H9 (cell line): ENCODE measurements at regions not wholly inside any gene's neighbourhood (a gene's known extent, or its start where the extent isn't known, plus 50 kb on each side); places are given as distances from the start of the nearest gene placed in this dataset.

ENCODE experiments used
- DNase-seq: peaks from one replicate; pipeline ENCODE4 v3.0.0-alpha.2; 2017
- H2AFZ ChIP-seq: one replicate; pipeline ENCODE4 v1.6.1; 2013; ENCODE audit warnings: mild to moderate bottlenecking, low read length, control low read depth, moderate library complexity
- H2AK5ac ChIP-seq: 2 replicates; pipeline ENCODE4 v1.6.1; 2013; ENCODE audit warnings: low read length, control low read depth, mixed read lengths; ENCODE audit not compliant: insufficient read length
- H2BK120ac ChIP-seq: one replicate; pipeline ENCODE4 v1.6.1; 2013; ENCODE audit warnings: low read depth, mild to moderate bottlenecking, low read length, control low read depth, inconsistent platforms; ENCODE audit not compliant: poor library complexity, severe bottlenecking
- H2BK12ac ChIP-seq: 2 replicates; pipeline ENCODE4 v1.6.1; 2013; ENCODE audit warnings: low read length, control low read depth, mixed read lengths, low read depth; ENCODE audit not compliant: insufficient read length
- H2BK15ac ChIP-seq: 2 replicates; pipeline ENCODE4 v1.6.1; 2013; ENCODE audit warnings: low read depth, low read length, control low read depth
- H2BK20ac ChIP-seq: one replicate; pipeline ENCODE4 v1.6.1; 2013; ENCODE audit warnings: low read depth, mild to moderate bottlenecking, low read length, control low read depth, inconsistent platforms; ENCODE audit not compliant: poor library complexity, severe bottlenecking
- H2BK5ac ChIP-seq: 2 replicates; pipeline ENCODE4 v1.6.1; 2013; ENCODE audit warnings: low read length, control low read depth, mixed read lengths; ENCODE audit not compliant: insufficient read length
- H3K14ac ChIP-seq: 2 replicates; pipeline ENCODE4 v1.6.1; 2013; ENCODE audit warnings: low read length, control low read depth; ENCODE audit not compliant: insufficient read depth
- H3K18ac ChIP-seq: 2 replicates; pipeline ENCODE4 v1.6.1; 2013; ENCODE audit warnings: low read depth, mild to moderate bottlenecking, mixed read lengths, low read length, control low read depth; ENCODE audit not compliant: insufficient read length
- H3K23ac ChIP-seq: 2 replicates; pipeline ENCODE4 v1.6.1; 2013; ENCODE audit warnings: low read length, control low read depth, mixed read lengths, low read depth; ENCODE audit not compliant: insufficient read length
- H3K23me2 ChIP-seq: 2 replicates; pipeline ENCODE4 v1.6.1; 2013; ENCODE audit warnings: low read depth, mild to moderate bottlenecking, mixed read lengths, low read length, control low read depth; ENCODE audit not compliant: insufficient read length, poor library complexity, severe bottlenecking
- H3K27ac ChIP-seq: 2 replicates; pipeline ENCODE4 v1.5.1; 2013; ENCODE audit warnings: low read length, control low read depth, mixed read lengths, low read depth; ENCODE audit not compliant: insufficient read length
- H3K27me3 ChIP-seq: 2 replicates; pipeline ENCODE4 v1.6.1; 2013; ENCODE audit warnings: low read length, control low read depth, inconsistent platforms; ENCODE audit not compliant: insufficient read depth
- H3K4ac ChIP-seq: 2 replicates; pipeline ENCODE4 v1.6.1; 2013; ENCODE audit warnings: low read depth, mild to moderate bottlenecking, control low read depth, inconsistent platforms, low read length, moderate library complexity
- H3K4me1 ChIP-seq: 2 replicates; pipeline ENCODE4 v1.6.1; 2013; ENCODE audit warnings: low read length, control low read depth, inconsistent platforms; ENCODE audit not compliant: insufficient read depth
- H3K4me2 ChIP-seq: 2 replicates; pipeline ENCODE4 v1.6.1; 2013; ENCODE audit warnings: low read length, control low read depth, mixed read lengths; ENCODE audit not compliant: insufficient read length, insufficient read depth
- H3K56ac ChIP-seq: 2 replicates; pipeline ENCODE4 v1.6.1; 2013; ENCODE audit warnings: low read depth, mild to moderate bottlenecking, mixed read lengths, low read length, control low read depth; ENCODE audit not compliant: insufficient read length
- H3K79me1 ChIP-seq: 2 replicates; pipeline ENCODE4 v1.6.1; 2013; ENCODE audit warnings: low read depth, mild to moderate bottlenecking, moderate library complexity, low read length, control low read depth, inconsistent platforms; ENCODE audit not compliant: insufficient read depth, poor library complexity, severe bottlenecking
- H3K79me2 ChIP-seq: 2 replicates; pipeline ENCODE4 v1.6.1; 2013; ENCODE audit warnings: low read length, control low read depth, inconsistent platforms; ENCODE audit not compliant: insufficient read depth
- H3K9ac ChIP-seq: 2 replicates; pipeline ENCODE4 v1.6.1; 2013; ENCODE audit warnings: low read length, control low read depth, mixed read lengths; ENCODE audit not compliant: insufficient read length; ENCODE audit errors: extremely low read depth
- H3K9me3 ChIP-seq: one replicate; pipeline ENCODE4 v1.6.1; 2013; ENCODE audit warnings: low read depth, low read length, inconsistent platforms; ENCODE audit not compliant: control insufficient read depth
- H3T11ph ChIP-seq: one replicate; pipeline ENCODE4 v1.6.1; 2013; ENCODE audit warnings: mild to moderate bottlenecking, low read length, control low read depth, inconsistent platforms
- H4K20me1 ChIP-seq: one replicate; pipeline ENCODE4 v1.6.1; 2013; ENCODE audit not compliant: control insufficient read depth, insufficient read length, insufficient read depth
- H4K5ac ChIP-seq: 2 replicates; pipeline ENCODE4 v1.6.1; 2013; ENCODE audit warnings: low read depth, mild to moderate bottlenecking, mixed read lengths, low read length, control low read depth; ENCODE audit not compliant: insufficient read length
- H4K8ac ChIP-seq: replicated peaks from 2 replicates; pipeline ENCODE4 v1.6.1; 2013; ENCODE audit warnings: low read length, control low read depth, mixed read lengths, low read depth; ENCODE audit not compliant: insufficient read length
- H4K91ac ChIP-seq: 2 replicates; pipeline ENCODE4 v1.6.1; 2013; ENCODE audit warnings: low read depth, mild to moderate bottlenecking, moderate library complexity, mixed read lengths, low read length, control low read depth; ENCODE audit not compliant: insufficient read length
- H3K27ac Mint-ChIP-seq, 3 experiments: 2 replicates in 2 of 3; 3 replicates in 1 of 3; pipeline ENCODE4 v1.8.0; 2020 to 2021; ENCODE audit warnings: mixed read lengths in 3 of 3, mild to moderate bottlenecking in 1 of 3, moderate library complexity in 1 of 3
- H3K27me3 Mint-ChIP-seq: 2 replicates; pipeline ENCODE4 v1.8.0; 2021; ENCODE audit warnings: low read depth, mild to moderate bottlenecking, moderate library complexity, mixed read lengths
- H3K36me3 Mint-ChIP-seq, 3 experiments: 2 replicates in 2 of 3; 3 replicates in 1 of 3; pipeline ENCODE4 v1.8.0; 2020 to 2021; ENCODE audit warnings: low read depth in 3 of 3, mixed read lengths in 3 of 3; ENCODE audit not compliant: insufficient read depth in 1 of 3
- H3K4me1 Mint-ChIP-seq, 2 experiments: 2 replicates each; pipeline ENCODE4 v1.8.0; 2020; ENCODE audit warnings: mixed read lengths in 2 of 2
- H3K4me3 Mint-ChIP-seq, 2 experiments: 2 replicates in 1 of 2; 3 replicates in 1 of 2; pipeline ENCODE4 v1.8.0; 2020 to 2021; ENCODE audit warnings: mild to moderate bottlenecking in 2 of 2, mixed read lengths in 2 of 2, moderate library complexity in 1 of 2
- H3K9me3 Mint-ChIP-seq, 2 experiments: 2 replicates in 1 of 2; 3 replicates in 1 of 2; pipeline ENCODE4 v1.8.0; 2020; ENCODE audit warnings: mild to moderate bottlenecking in 2 of 2, mixed read lengths in 2 of 2, moderate library complexity in 1 of 2
- WGBS: extraction: QIAGEN DNeasy Blood & Tissue Kit; methylation state at CpG from one replicate; pipeline ENCODE4 v1.1.7; 2013; ENCODE audit warnings: missing lambda C conversion rate, low lambda C conversion rate, mixed read lengths; ENCODE audit not compliant: insufficient read length; ENCODE audit errors: extremely low coverage; 5-methylcytosine and 5-hydroxymethylcytosine counted together
- TF ChIP-seq, protein P1 (sequence below): fragments of 200-600 bp; sonication (generic); conservative IDR thresholded peaks from 3 replicates; pipeline ENCODE4 v1.8.0; 2021; ENCODE audit warnings: antibody characterized with exemption, mild to moderate bottlenecking

DNA sequence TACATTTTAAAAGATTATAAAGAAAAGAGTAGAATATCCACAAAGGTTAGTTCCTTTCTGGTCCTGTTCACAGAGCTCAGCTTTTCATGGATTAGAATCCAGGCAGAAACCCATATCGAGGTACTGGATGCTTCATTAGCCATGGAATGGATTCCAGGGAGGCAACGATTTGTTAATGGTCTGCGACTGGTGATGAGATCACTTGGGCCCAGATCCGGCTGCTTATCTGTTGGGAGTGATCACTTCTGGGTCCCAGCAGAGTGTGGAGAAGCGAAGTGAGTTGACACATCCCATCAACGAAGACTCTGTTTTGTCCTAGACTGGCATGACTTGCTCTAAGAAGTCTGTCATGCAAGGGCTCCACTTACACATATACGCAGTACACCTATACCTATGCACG lies 165.8 kb downstream of the MAF start:
- H3K9me3 ChIP-seq = no peaks in the 10 kb centered on the region
- peaks cover 6% of the 10 kb centered on the region for H3K27me3 Mint-ChIP-seq
- no peak overlapping the region for H2AK5ac ChIP-seq
- no peak overlapping the region for H3T11ph ChIP-seq
- no peak overlapping the region for H4K91ac ChIP-seq
- H3K27ac Mint-ChIP-seq = no peak overlapping the region
- no peak for DNase-seq
- no peaks in the 10 kb centered on the region for H3K9me3 Mint-ChIP-seq
- H3K79me1 ChIP-seq = no peaks in the 10 kb centered on the region
- H2BK5ac ChIP-seq = no peak overlapping the region
- H4K20me1 ChIP-seq = no peaks in the 10 kb centered on the region
- H3K4me2 ChIP-seq = no peak overlapping the region
- H3K23me2 ChIP-seq = no peaks in the 10 kb centered on the region
- H3K27me3 ChIP-seq = no peaks in the 10 kb centered on the region
- H2BK15ac ChIP-seq = no peak overlapping the region
- TF ChIP-seq, protein P1, sequence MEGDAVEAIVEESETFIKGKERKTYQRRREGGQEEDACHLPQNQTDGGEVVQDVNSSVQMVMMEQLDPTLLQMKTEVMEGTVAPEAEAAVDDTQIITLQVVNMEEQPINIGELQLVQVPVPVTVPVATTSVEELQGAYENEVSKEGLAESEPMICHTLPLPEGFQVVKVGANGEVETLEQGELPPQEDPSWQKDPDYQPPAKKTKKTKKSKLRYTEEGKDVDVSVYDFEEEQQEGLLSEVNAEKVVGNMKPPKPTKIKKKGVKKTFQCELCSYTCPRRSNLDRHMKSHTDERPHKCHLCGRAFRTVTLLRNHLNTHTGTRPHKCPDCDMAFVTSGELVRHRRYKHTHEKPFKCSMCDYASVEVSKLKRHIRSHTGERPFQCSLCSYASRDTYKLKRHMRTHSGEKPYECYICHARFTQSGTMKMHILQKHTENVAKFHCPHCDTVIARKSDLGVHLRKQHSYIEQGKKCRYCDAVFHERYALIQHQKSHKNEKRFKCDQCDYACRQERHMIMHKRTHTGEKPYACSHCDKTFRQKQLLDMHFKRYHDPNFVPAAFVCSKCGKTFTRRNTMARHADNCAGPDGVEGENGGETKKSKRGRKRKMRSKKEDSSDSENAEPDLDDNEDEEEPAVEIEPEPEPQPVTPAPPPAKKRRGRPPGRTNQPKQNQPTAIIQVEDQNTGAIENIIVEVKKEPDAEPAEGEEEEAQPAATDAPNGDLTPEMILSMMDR = no peak
- no peaks in the 10 kb centered on the region for H3K79me2 ChIP-seq
- H2BK20ac ChIP-seq = no peak overlapping the region
- H3K4me3 Mint-ChIP-seq = no peak overlapping the region
- H2AFZ ChIP-seq = no peak overlapping the region
- H3K14ac ChIP-seq = no peak overlapping the region
- no peak overlapping the region for H4K5ac ChIP-seq
- H3K4me1 Mint-ChIP-seq = peaks cover 22 to 30% of the 10 kb centered on the region in 2 experiments
- no peaks in the 10 kb centered on the region for H3K4me1 ChIP-seq
- no peak overlapping the region for H2BK120ac ChIP-seq
- no peak overlapping the region for H4K8ac ChIP-seq
- H2BK12ac ChIP-seq = no peak overlapping the region
- no CpG with 5 or more reads among the region's 8 CpGs for WGBS
- no peaks in the 10 kb centered on the region; a peak in 1 of 7 replicates for H3K36me3 Mint-ChIP-seq
- H3K23ac ChIP-seq = no peak overlapping the region
- H3K27ac ChIP-seq = no peak overlapping the region
- no peak overlapping the region for H3K9ac ChIP-seq
- no peak overlapping the region for H3K4ac ChIP-seq
- H3K18ac ChIP-seq = no peak overlapping the region
- no peak overlapping the region for H3K56ac ChIP-seq
